ENCODE measurements at regions not wholly inside any gene's neighbourhood (a gene's known extent, or its start where the extent isn't known, plus 50 kb on each side); places are given as distances from the start of the nearest gene placed in this dataset.

- no peak for TF ChIP-seq POLR2AphosphoS5 (IDR thresholded peaks at IDR 0.05)
- TF ChIP-seq CTCF (IDR thresholded peaks at IDR 0.05), result no peak
Measured at GRCh38 chr3:124075753-124076152, 83.8 kb upstream of the ROPN1 start.

All from stomach (tissue), 4 donors.